Vagina (tissue), 2 donors: ENCODE measurements at regions not wholly inside any gene's neighbourhood (a gene's known extent, or its start where the extent isn't known, plus 50 kb on each side); places are given as distances from the start of the nearest gene placed in this dataset.

Experiments
- DNase-seq, 2 donors: peaks; one replicate each; pipeline ENCODE4 v3.0.0-alpha.2; 2017; ENCODE audit errors: extremely low spot score in 2 of 2
- H3K27ac ChIP-seq: fragments of 200-600 bp; sonication (generic); one replicate; pipeline ENCODE4 v1.5.1; 2019
- H3K27me3 ChIP-seq: fragments of 200-600 bp; sonication (generic); one replicate; pipeline ENCODE4 v1.5.1; 2019
- H3K36me3 ChIP-seq, 2 donors: fragments of 200-600 bp; sonication (generic); one replicate each; pipeline ENCODE4 v1.5.1; 2017 to 2019
- H3K4me1 ChIP-seq: fragments of 200-600 bp; sonication (generic); one replicate; pipeline ENCODE4 v1.5.1; 2019
- H3K4me3 ChIP-seq, 2 donors: fragments of 200-600 bp; sonication (generic); 1 replicate in 1 of 2; 2 replicates in 1 of 2; pipeline ENCODE4 v1.5.1; 2016 to 2019
- H3K9me3 ChIP-seq: fragments of 200-600 bp; sonication (generic); one replicate; pipeline ENCODE4 v1.5.1; 2019
- POLR2A ChIP-seq, 2 donors: fragments of 450-650 bp; IDR thresholded peaks; one replicate each; pipeline ENCODE4 v1.6.1; 2017; ENCODE audit warnings: antibody characterized with exemption in 2 of 2, mild to moderate bottlenecking in 2 of 2, moderate library complexity in 2 of 2
- POLR2AphosphoS5 ChIP-seq, 2 donors: sonication (generic); formaldehyde crosslinking; IDR thresholded peaks; one replicate each; pipeline ENCODE4 v1.9.0; 2017; ENCODE audit warnings: antibody characterized with exemption in 2 of 2, mild to moderate bottlenecking in 2 of 2, low read depth in 1 of 2; ENCODE audit not compliant: insufficient read depth in 1 of 2
- intact Hi-C: fragments of 100-400 bp; cut with DNase I; formaldehyde crosslinking; loops from one replicate; pipeline ENCODE4 v1.15.1; 2023
- TF ChIP-seq, protein P1 (sequence below), 3 experiments: fragments of 450-650 bp in 2 of 3; fragments of 200-600 bp in 1 of 3; sonication (generic) in 1 of 3; IDR thresholded peaks; one replicate each; pipeline ENCODE4 v1.5.1; 2017 to 2019; ENCODE audit warnings: antibody characterized with exemption in 3 of 3, mild to moderate bottlenecking in 2 of 3, moderate library complexity in 2 of 3

DNA sequence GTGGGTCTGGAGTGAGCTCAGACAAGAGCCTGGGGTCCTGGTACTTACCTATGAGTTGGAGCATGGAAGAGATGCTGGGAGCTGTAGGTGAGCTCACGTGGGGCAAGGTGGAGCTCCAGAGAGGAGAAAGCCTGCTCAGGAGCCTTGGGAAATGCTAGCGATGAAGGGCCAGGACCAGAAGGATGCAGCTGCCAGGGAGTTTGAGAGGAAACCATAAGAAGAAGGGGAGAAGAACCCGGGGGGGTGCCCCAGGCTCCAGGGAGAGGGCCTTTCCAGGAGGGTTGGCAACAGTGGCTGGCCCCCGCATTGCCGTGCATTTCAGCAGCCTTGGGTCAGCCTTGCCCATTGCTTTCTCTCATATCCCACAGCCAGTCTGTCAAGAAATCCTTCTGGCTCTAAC lies 268.7 kb downstream of the GLI2 start:
- DNase-seq, result peak in 1 of 2 donors; percentile 79
- intact Hi-C loops, result no loop called here
- H3K4me1 ChIP-seq, result peaks cover 20% of the 10 kb centered on the region

DNA sequence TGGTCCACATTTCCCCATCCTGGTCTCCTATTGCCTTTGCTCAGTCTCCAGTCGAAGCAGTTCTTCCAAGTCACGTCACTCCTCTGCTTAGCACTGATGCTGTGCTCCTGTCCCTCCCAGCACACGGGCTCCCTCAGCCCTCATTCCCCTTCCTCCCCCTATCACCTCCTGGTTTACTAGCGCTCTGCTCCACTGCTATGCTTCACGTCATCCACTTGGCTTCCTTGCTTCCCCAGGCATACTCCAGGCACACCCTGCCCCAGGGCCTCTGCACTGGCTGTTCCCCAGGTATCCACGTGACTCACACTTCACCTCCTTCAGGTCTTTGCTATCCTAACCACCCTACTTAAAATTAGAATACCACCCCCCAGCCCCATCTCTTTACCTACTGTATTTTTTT lies 269.3 kb downstream of the GLI2 start:
- TF ChIP-seq POLR2AphosphoS5 (IDR thresholded peaks at IDR 0.05; ENCODE audit: insufficient read depth in 1 of 2, low read depth in 1 of 2) (no peak), POLR2A (IDR thresholded peaks at IDR 0.05) (no peak)
- TF ChIP-seq, protein P1, sequence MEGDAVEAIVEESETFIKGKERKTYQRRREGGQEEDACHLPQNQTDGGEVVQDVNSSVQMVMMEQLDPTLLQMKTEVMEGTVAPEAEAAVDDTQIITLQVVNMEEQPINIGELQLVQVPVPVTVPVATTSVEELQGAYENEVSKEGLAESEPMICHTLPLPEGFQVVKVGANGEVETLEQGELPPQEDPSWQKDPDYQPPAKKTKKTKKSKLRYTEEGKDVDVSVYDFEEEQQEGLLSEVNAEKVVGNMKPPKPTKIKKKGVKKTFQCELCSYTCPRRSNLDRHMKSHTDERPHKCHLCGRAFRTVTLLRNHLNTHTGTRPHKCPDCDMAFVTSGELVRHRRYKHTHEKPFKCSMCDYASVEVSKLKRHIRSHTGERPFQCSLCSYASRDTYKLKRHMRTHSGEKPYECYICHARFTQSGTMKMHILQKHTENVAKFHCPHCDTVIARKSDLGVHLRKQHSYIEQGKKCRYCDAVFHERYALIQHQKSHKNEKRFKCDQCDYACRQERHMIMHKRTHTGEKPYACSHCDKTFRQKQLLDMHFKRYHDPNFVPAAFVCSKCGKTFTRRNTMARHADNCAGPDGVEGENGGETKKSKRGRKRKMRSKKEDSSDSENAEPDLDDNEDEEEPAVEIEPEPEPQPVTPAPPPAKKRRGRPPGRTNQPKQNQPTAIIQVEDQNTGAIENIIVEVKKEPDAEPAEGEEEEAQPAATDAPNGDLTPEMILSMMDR (IDR thresholded peaks at IDR 0.05), result no peak
- Histone ChIP-seq H3K27ac (no peak overlapping the region), H3K27me3 (no peaks in the 10 kb centered on the region), H3K4me1 (peaks cover 20% of the 10 kb centered on the region), H3K9me3 (no peaks in the 10 kb centered on the region), H3K36me3 (no peaks in the 10 kb centered on the region), H3K4me3 (no peak overlapping the region)
- DNase-seq, result peak in 1 of 2 donors; percentile 58
- intact Hi-C loops, result no loop called here

More for the DNA sequence above, 268.7 kb downstream of the GLI2 start:
- Histone ChIP-seq H3K9me3 (no peaks in the 10 kb centered on the region), H3K4me3 (no peak overlapping the region), H3K36me3 (no peaks in the 10 kb centered on the region), H3K27ac (no peak overlapping the region), H3K27me3 (no peaks in the 10 kb centered on the region)
- TF ChIP-seq, protein P1 (IDR thresholded peaks at IDR 0.05), result no peak
- TF ChIP-seq POLR2A (IDR thresholded peaks at IDR 0.05) (no peak), POLR2AphosphoS5 (IDR thresholded peaks at IDR 0.05; ENCODE audit: insufficient read depth in 1 of 2, low read depth in 1 of 2) (no peak)

DNA sequence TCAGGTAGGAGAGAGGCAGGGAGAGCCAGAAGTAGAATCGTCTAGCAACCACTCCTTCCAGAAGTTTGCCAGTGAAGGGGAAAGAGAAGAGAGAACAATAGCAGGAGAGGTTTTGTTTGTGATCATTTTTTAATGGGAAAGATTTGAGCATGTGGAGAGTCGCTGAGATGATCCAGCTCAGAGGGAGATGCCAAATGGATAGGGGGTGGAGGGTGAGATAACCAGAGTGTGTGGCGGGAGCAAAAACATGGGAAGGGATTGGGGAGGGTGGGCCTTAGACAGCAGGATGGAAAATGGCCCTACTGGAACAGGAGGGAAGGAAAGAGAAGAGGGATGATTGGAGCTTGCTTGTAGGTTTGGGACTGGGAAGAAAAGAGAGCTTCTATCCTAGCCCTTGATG lies 269.8 kb downstream of the GLI2 start:
- TF ChIP-seq, protein P1 (IDR thresholded peaks at IDR 0.05), result no peak
- no peak for TF ChIP-seq POLR2AphosphoS5 (IDR thresholded peaks at IDR 0.05; ENCODE audit: insufficient read depth in 1 of 2, low read depth in 1 of 2)
- TF ChIP-seq POLR2A (IDR thresholded peaks at IDR 0.05), result no peak
- H3K27me3 ChIP-seq, result no peaks in the 10 kb centered on the region
- H3K4me1 ChIP-seq, result peaks cover 20% of the 10 kb centered on the region
- H3K27ac ChIP-seq, result no peak overlapping the region
- intact Hi-C loops, result no loop called here
- peak in 1 of 2 donors; percentile 46 for DNase-seq
- H3K4me3 ChIP-seq, result no peak overlapping the region
- no peaks in the 10 kb centered on the region for H3K9me3 ChIP-seq
- H3K36me3 ChIP-seq, result no peaks in the 10 kb centered on the region

DNA sequence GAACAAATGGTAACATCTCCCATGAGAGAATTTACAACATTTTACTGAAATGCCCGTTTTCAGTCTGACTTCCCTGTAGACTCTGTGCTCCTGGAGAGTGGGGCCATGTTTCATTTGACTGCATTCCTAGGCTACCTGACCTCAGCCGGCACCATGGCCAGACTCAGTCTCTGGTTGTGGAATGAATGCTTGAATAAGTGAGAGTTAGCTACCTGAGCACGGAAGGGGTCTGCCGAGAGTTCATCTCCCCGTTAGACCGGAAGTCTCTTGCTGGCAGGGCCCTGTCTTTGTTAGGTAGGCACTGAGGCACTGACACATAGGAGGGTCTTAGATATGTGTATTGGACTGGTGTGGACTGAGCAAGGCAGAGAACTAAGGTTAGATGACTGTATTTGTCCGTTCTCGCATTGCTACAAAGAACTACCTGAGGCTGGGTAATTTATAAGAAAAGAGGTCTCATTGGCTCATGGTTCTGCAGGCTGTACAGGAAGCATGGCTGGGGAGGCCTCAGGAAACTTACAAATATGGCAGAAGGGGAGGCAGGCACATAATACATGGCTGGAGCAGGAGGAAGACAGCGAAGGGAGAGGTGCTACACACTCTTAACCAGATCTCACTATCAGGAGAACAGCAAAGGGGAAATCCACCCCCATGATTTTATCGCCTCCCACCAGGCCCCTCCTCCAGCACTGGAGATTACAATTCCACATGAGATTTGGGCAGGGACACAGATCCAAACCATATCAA lies 271.2 kb downstream of the GLI2 start:
- no peaks in the 10 kb centered on the region for H3K27me3 ChIP-seq
- H3K4me3 ChIP-seq, result no peak overlapping the region
- no peaks in the 10 kb centered on the region for H3K36me3 ChIP-seq
- peaks cover 7% of the 10 kb centered on the region for H3K9me3 ChIP-seq
- intact Hi-C loops, result no loop called here
- TF ChIP-seq POLR2AphosphoS5 (IDR thresholded peaks at IDR 0.05; ENCODE audit: insufficient read depth in 1 of 2, low read depth in 1 of 2), result no peak
- no peak for TF ChIP-seq POLR2A (IDR thresholded peaks at IDR 0.05)
- TF ChIP-seq, protein P1 (IDR thresholded peaks at IDR 0.05), result no peak
- H3K4me1 ChIP-seq, result peaks cover 20% of the 10 kb centered on the region
- H3K27ac ChIP-seq, result no peak overlapping the region
- DNase-seq, result peak; percentile 43 to 75

DNA sequence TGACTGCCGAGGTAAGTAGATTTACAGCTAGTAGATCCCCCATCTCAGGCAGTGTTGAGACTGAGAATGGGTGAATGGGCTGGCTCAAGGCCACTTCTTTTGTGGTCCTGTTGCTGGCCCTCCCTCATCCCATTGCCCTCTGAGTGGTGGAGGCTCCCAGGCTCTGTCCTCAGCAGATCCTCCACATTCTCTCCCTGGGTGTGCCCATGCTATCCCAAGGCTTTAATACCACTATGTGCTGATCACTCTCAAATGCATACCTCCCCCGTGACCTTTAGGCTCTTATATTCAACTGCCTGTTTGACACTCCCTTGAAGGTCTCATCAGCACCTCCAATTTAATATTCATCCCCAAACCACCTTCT lies 271.8 kb downstream of the GLI2 start:
- intact Hi-C loops, result no loop called here
- Histone ChIP-seq H3K27me3 (no peaks in the 10 kb centered on the region), H3K4me1 (peaks cover 20% of the 10 kb centered on the region), H3K9me3 (peaks cover 7% of the 10 kb centered on the region), H3K36me3 (no peaks in the 10 kb centered on the region), H3K27ac (no peak overlapping the region), H3K4me3 (no peak overlapping the region)
- peak; percentile 76 to 77 for DNase-seq
- TF ChIP-seq POLR2AphosphoS5 (IDR thresholded peaks at IDR 0.05; ENCODE audit: insufficient read depth in 1 of 2, low read depth in 1 of 2) (no peak), POLR2A (IDR thresholded peaks at IDR 0.05) (no peak)
- TF ChIP-seq, protein P1 (IDR thresholded peaks at IDR 0.05), result no peak
